K562 (cell line): ENCODE measurements at regions not wholly inside any gene's neighbourhood (a gene's known extent, or its start where the extent isn't known, plus 50 kb on each side); places are given as distances from the start of the nearest gene placed in this dataset.

Experiments used
- ATAC-seq: fragments of 200-7000 bp; cut with Tn5 transposase; 3 replicates; pipeline ENCODE4 v1.9.1; 2020; ENCODE audit warnings: moderate library complexity
- BruUV-seq: library from RNA; stranded (reverse); fragments of 400-500 nt; replicated peaks from 2 replicates; lab custom pipeline; 2021; lab: Mats Ljungman, UMichigan
- CTCF ChIA-PET: fragments of 300-600 bp; formaldehyde crosslinking; extraction: SDS; loops from one replicate; lab custom pipeline; 2021; ENCODE audit warnings: low intra/inter-chr PET ratio; lab: Yijun Ruan, JAX
- POLR2A ChIA-PET: fragments of 300-600, 350-650 bp; sonication (Branson Sonifier 250); formaldehyde crosslinking; extraction: SDS; loops from one replicate; lab custom pipeline; 2021; ENCODE audit warnings: antibody characterized with exemption, inconsistent platforms; lab: Yijun Ruan, JAX
- DNase-seq, 4 experiments: peaks; one replicate each; pipeline versions ENCODE4 v3.0.0 to v3.0.0-alpha.2; 2011 to 2018; ENCODE audit warnings: low spot score in 3 of 4, mixed read lengths in 3 of 4; ENCODE audit errors: extremely low read depth in 1 of 4
- FAIRE-seq: peaks from 2 replicates; lab custom pipeline; 2011; peaks lifted over from hg19 to GRCh38; lab: Jason Lieb, UNC
- H2AFZ ChIP-seq: 2 replicates; pipeline ENCODE4 v1.6.0; 2011; ENCODE audit warnings: low read depth, low read length, control low read depth, inconsistent platforms
- H3K27ac ChIP-seq: fragments of 200-600 bp; 3 replicates; pipeline ENCODE4 v1.8.0; 2011; ENCODE audit warnings: low read depth, mild to moderate bottlenecking, control low read depth, inconsistent platforms, low read length, moderate library complexity, mixed read lengths; ENCODE audit errors: extremely low read depth
- H3K27me3 ChIP-seq, 2 experiments: fragments of 300-600 bp in 1 of 2; 2 replicates in 1 of 2; 3 replicates in 1 of 2; pipeline versions ENCODE4 v1.6.0 to v1.8.0; 2011; ENCODE audit warnings: inconsistent platforms in 2 of 2, low read length in 2 of 2, mild to moderate bottlenecking in 1 of 2, mixed read lengths in 1 of 2, moderate library complexity in 1 of 2; ENCODE audit not compliant: control insufficient read depth in 2 of 2, insufficient read depth in 2 of 2
- H3K36me3 ChIP-seq: fragments of 300-600 bp; 3 replicates; pipeline ENCODE4 v1.8.0; 2011; ENCODE audit warnings: mild to moderate bottlenecking, low read length, inconsistent platforms; ENCODE audit not compliant: control insufficient read depth, insufficient read depth
- H3K4me1 ChIP-seq, 2 experiments: fragments of 200-600 bp in 1 of 2; replicated peaks in 1 of 2; 2 replicates in 1 of 2; 3 replicates in 1 of 2; pipeline versions ENCODE4 v1.5.1 to v1.8.0; 2011; ENCODE audit warnings: inconsistent platforms in 2 of 2, low read length in 2 of 2, mild to moderate bottlenecking in 1 of 2, mixed read lengths in 1 of 2, moderate library complexity in 1 of 2; ENCODE audit not compliant: control insufficient read depth in 2 of 2, insufficient read depth in 2 of 2
- H3K4me2 ChIP-seq: 2 replicates; pipeline ENCODE4 v1.6.1; 2011; ENCODE audit warnings: low read length, control low read depth, inconsistent platforms, mixed read lengths; ENCODE audit not compliant: insufficient read depth
- H3K4me3 ChIP-seq: fragments of 200-600 bp; sonication (generic), shearing (Covaris generic); 2 replicates; pipeline ENCODE4 v1.5.1; 2016; ENCODE audit warnings: control low read depth, inconsistent platforms
- H3K79me2 ChIP-seq: fragments of 200-600 bp; 3 replicates; pipeline ENCODE4 v1.8.0; 2011; ENCODE audit warnings: low read length, inconsistent platforms; ENCODE audit not compliant: control insufficient read depth, insufficient read depth
- H3K9ac ChIP-seq, 2 experiments: 2 replicates each; pipeline versions ENCODE4 v1.6.0 to v1.6.1; 2011; ENCODE audit warnings: low read depth in 2 of 2, low read length in 2 of 2, control low read depth in 1 of 2, inconsistent platforms in 1 of 2, mild to moderate bottlenecking in 1 of 2, mixed read lengths in 1 of 2; ENCODE audit not compliant: insufficient read depth in 1 of 2
- H3K9me1 ChIP-seq: one replicate; pipeline ENCODE4 v1.6.0; 2011; ENCODE audit warnings: inconsistent platforms, mild to moderate bottlenecking, low read length, moderate library complexity; ENCODE audit not compliant: control insufficient read depth, insufficient read depth
- H3K9me3 ChIP-seq: replicated peaks from 2 replicates; pipeline ENCODE4 v1.5.1; 2011; ENCODE audit warnings: low read depth, low read length, inconsistent platforms; ENCODE audit not compliant: control insufficient read depth, insufficient read depth
- H4K20me1 ChIP-seq: replicated peaks from 2 replicates; pipeline ENCODE4 v1.6.1; 2011; ENCODE audit warnings: low read length, inconsistent platforms, mixed read lengths; ENCODE audit not compliant: control insufficient read depth, insufficient read depth
- DACH1 ChIP-seq: fragments of 450-650 bp; IDR thresholded peaks from 2 replicates; pipeline ENCODE4 v1.6.1; 2018; ENCODE audit not compliant: partially characterized antibody
- FOXA1 ChIP-seq: fragments of 450-650 bp; IDR thresholded peaks from 2 replicates; pipeline ENCODE4 v1.6.1; 2016; ENCODE audit warnings: mild to moderate bottlenecking, borderline replicate concordance
- FOXJ3 ChIP-seq: sonication (generic); formaldehyde crosslinking; IDR thresholded peaks from 2 replicates; pipeline ENCODE4 v1.4.0; 2020; ENCODE audit warnings: mild to moderate bottlenecking, missing genetic modification reagents
- GTF2A2 ChIP-seq: IDR thresholded peaks from 2 replicates; pipeline ENCODE4 v1.6.1; 2016; ENCODE audit warnings: mild to moderate bottlenecking, missing genetic modification characterization, missing compliant biosample characterization
- HEY1 ChIP-seq: fragments of 250-450 bp; sonication (Bioruptor Pico); IDR thresholded peaks from 2 replicates; pipeline ENCODE4 v1.5.0; 2020; ENCODE audit warnings: mild to moderate bottlenecking, moderate library complexity, borderline replicate concordance
- HLTF ChIP-seq: fragments of 450-650 bp; IDR thresholded peaks from 2 replicates; pipeline ENCODE4 v1.6.1; 2016
- HNRNPUL1 ChIP-seq: fragments of 200-400 bp; formaldehyde crosslinking; IDR thresholded peaks from 2 replicates; pipeline ENCODE4 v1.6.1; 2017; ENCODE audit warnings: low read length
- JUNB ChIP-seq: fragments of 450-650 bp; formaldehyde crosslinking; conservative IDR thresholded peaks from 2 replicates; pipeline ENCODE4 v1.4.0; 2020; ENCODE audit warnings: mild to moderate bottlenecking
- KHSRP ChIP-seq: fragments of 450-650 bp; IDR thresholded peaks from 2 replicates; pipeline ENCODE4 v1.6.1; 2017
- MAZ ChIP-seq, 2 experiments: fragments of 450-650 bp in 1 of 2; sonication (generic) in 1 of 2; formaldehyde crosslinking; IDR thresholded peaks in 1 of 2; conservative IDR thresholded peaks in 1 of 2; 2 replicates each; pipeline versions ENCODE4 v1.4.0 to v1.5.0; 2020; ENCODE audit warnings: mild to moderate bottlenecking in 1 of 2, missing genetic modification reagents in 1 of 2
- MEF2A ChIP-seq: IDR thresholded peaks from 2 replicates; pipeline ENCODE4 v1.6.1; 2011; ENCODE audit warnings: low read depth, mild to moderate bottlenecking, low read length, moderate library complexity; ENCODE audit not compliant: control insufficient read depth
- MLX ChIP-seq, 2 experiments: fragments of 450-650 bp in 1 of 2; sonication (generic) in 1 of 2; formaldehyde crosslinking; conservative IDR thresholded peaks; 2 replicates each; pipeline versions ENCODE4 v1.4.0 to v1.8.1; 2020 to 2022; ENCODE audit warnings: mild to moderate bottlenecking in 1 of 2, missing genetic modification reagents in 1 of 2
- NCOA1 ChIP-seq: fragments of 450-650 bp; IDR thresholded peaks from 2 replicates; pipeline ENCODE4 v1.6.1; 2016; ENCODE audit warnings: low read depth
- PHB ChIP-seq: fragments of 250-450 bp; sonication (Bioruptor Pico); IDR thresholded peaks from 2 replicates; pipeline ENCODE4 v1.5.0; 2021
- PRDM10 ChIP-seq: fragments of 450-650 bp; IDR thresholded peaks from 2 replicates; pipeline ENCODE4 v1.6.1; 2018; ENCODE audit not compliant: partially characterized antibody
- PTTG1 ChIP-seq: fragments of 450-650 bp; IDR thresholded peaks from 2 replicates; pipeline ENCODE4 v1.6.1; 2016; ENCODE audit warnings: low read depth, mild to moderate bottlenecking, missing genetic modification characterization, missing compliant biosample characterization
- STAT5B ChIP-seq: fragments of 250-450 bp; sonication (Bioruptor Pico); IDR thresholded peaks from 2 replicates; pipeline ENCODE4 v1.8.0; 2021; ENCODE audit warnings: mild to moderate bottlenecking, inconsistent platforms
- TRIM24 ChIP-seq, 2 experiments: fragments of 450-650 bp; IDR thresholded peaks; 2 replicates each; pipeline ENCODE4 v1.6.1; 2016
- ZNF253 ChIP-seq: fragments of 250-450 bp; sonication (Bioruptor Pico); conservative IDR thresholded peaks from 2 replicates; pipeline ENCODE4 v1.6.1; 2021; ENCODE audit warnings: mild to moderate bottlenecking
- ZNF717 ChIP-seq: fragments of 250-450 bp; sonication (Bioruptor Pico); IDR thresholded peaks from 2 replicates; pipeline ENCODE4 v1.5.0; 2021
- WGBS: fragments of 100-300 bp; shearing (Covaris generic); methylation state at CpG from one replicate; pipeline ENCODE4 v1.1.6; 2016; ENCODE audit warnings: low coverage, mixed read lengths; ENCODE audit not compliant: insufficient coverage; ENCODE audit errors: missing lambda C conversion rate; 5-methylcytosine and 5-hydroxymethylcytosine counted together
- in situ Hi-C: fragments of 300-500 bp; cut with MboI; formaldehyde crosslinking; loops from 4 replicates; pipeline ENCODE4 v1.15.0; 2018; ENCODE audit warnings: inconsistent platforms, mixed read lengths
- intact Hi-C: fragments of 100-400 bp; cut with micrococcal nuclease; formaldehyde crosslinking; loops from 2 replicates; pipeline ENCODE4 v1.14.2; 2022

GRCh38 chr5:161058781-161059180, 206.8 kb upstream of the ATP10B start (continued):
- no peak for TF ChIP-seq MLX (CRISPR knock-in tag; conservative IDR thresholded peaks at IDR 0.05)
- no peak for TF ChIP-seq HLTF
- TF ChIP-seq HEY1 = no peak
- TF ChIP-seq PTTG1 = no peak
- TF ChIP-seq MAZ (CRISPR knock-in tag; conservative IDR thresholded peaks at IDR 0.05 in 1 of 2, IDR thresholded peaks at IDR 0.05 in 1 of 2) = no peak
- no peak for TF ChIP-seq DACH1

- intact Hi-C loops = no loop called here
- Histone ChIP-seq H3K27me3 (no peaks in the 10 kb centered on the region), H3K4me1 (no peaks in the 10 kb centered on the region), H3K79me2 (no peaks in the 10 kb centered on the region), H3K4me3 (no peak overlapping the region), H3K36me3 (no peaks in the 10 kb centered on the region), H4K20me1 (no peaks in the 10 kb centered on the region), H3K27ac (no peak overlapping the region), H3K9ac (no peak overlapping the region), H3K9me3 (no peaks in the 10 kb centered on the region), H3K4me2 (no peak overlapping the region), H3K9me1 (no peaks in the 10 kb centered on the region), H2AFZ (no peak overlapping the region)
- in situ Hi-C loops = no loop called here
- DNase-seq (no peak), ATAC-seq (no peak), FAIRE-seq (no peak)
- WGBS = 0% methylated on average over 4 of the region's 4 CpGs
- BruUV-seq = no TSS peak
- ChIA-PET POLR2A (no interaction called here), CTCF (no interaction called here)
- no peak for TF ChIP-seq FOXA1
- TF ChIP-seq PRDM10 = no peak
- TF ChIP-seq JUNB (CRISPR knock-in tag) = no peak
- no peak for TF ChIP-seq GTF2A2 (tag)
- no peak for TF ChIP-seq NCOA1
- no peak for TF ChIP-seq MEF2A
- TF ChIP-seq KHSRP = no peak
- TF ChIP-seq HNRNPUL1 = no peak
- TF ChIP-seq TRIM24 (IDR thresholded peaks at IDR 0.05) = no peak
- no peak for TF ChIP-seq FOXJ3 (CRISPR knock-in tag)
- TF ChIP-seq ZNF717 = no peak
- no peak for TF ChIP-seq STAT5B
- no peak for TF ChIP-seq PHB
- no peak for TF ChIP-seq ZNF253
These were observed 200.0 kb upstream of the ATP10B start for GRCh38 chr5:161051920-161052500.
